G401 (cell line): ENCODE measurements at regions not wholly inside any gene's neighbourhood (a gene's known extent, or its start where the extent isn't known, plus 50 kb on each side); places are given as distances from the start of the nearest gene placed in this dataset.
"Not testable (repeated sequence)": the region's sequence is repeated elsewhere in the genome, so short reads cannot be mapped to it uniquely, and the experiment has no call there.

Experiments
- DNase-seq: peaks from one replicate; pipeline ENCODE4 v3.0.0-alpha.2; 2015; ENCODE audit warnings: low spot score
- in situ Hi-C: cut with HindIII; loops from 2 replicates; pipeline ENCODE4 v1.10.0; 2016; ENCODE audit warnings: low sequenced_read_pairs, mixed read lengths

GRCh38 chr7:400901-401485 lies 111.0 kb downstream of the FOXL3 start:
- no peak for DNase-seq
- in situ Hi-C loops = no loop called here

- in situ Hi-C loops = no loop called here
Observed at GRCh38 chr7:401495-401894, 111.5 kb downstream of the FOXL3 start.

GRCh38 chr7:404812-405488 lies 114.7 kb downstream of the PDGFA start:
- in situ Hi-C loops = no loop called here
- no peak for DNase-seq

More at GRCh38 chr7:401495-401894, 111.5 kb downstream of the FOXL3 start:
- DNase-seq = no peak

- in situ Hi-C loops = no loop called here
- no peak for DNase-seq
Observed at GRCh38 chr7:405489-406211, 114.0 kb downstream of the PDGFA start.

GRCh38 chr7:407721-408539 lies 111.7 kb downstream of the PDGFA start:
- in situ Hi-C loops = no loop called here
- no peak for DNase-seq

GRCh38 chr7:408751-409311 lies 110.8 kb downstream of the PDGFA start:
- DNase-seq = no peak
- in situ Hi-C loops = no loop called here

GRCh38 chr7:409339-410281 lies 110.0 kb downstream of the PDGFA start:
- DNase-seq = no peak
- in situ Hi-C loops = no loop called here

- no peak for DNase-seq
- in situ Hi-C loops = no loop called here
Observed at GRCh38 chr7:410395-410910, 109.2 kb downstream of the PDGFA start.

GRCh38 chr7:411116-411515 lies 108.5 kb downstream of the PDGFA start:
- in situ Hi-C loops, DNase-seq: not testable (repeated sequence)

- in situ Hi-C loops = no loop called here
- no peak for DNase-seq
Observed at GRCh38 chr7:411677-412312, 107.9 kb downstream of the PDGFA start.

- in situ Hi-C loops = no loop called here
- DNase-seq = no peak
Observed at GRCh38 chr7:412313-412710, 107.3 kb downstream of the PDGFA start.

GRCh38 chr7:414681-415560 lies 104.7 kb downstream of the PDGFA start:
- in situ Hi-C loops = no loop called here
- no peak for DNase-seq

GRCh38 chr7:415646-416525 lies 103.8 kb downstream of the PDGFA start:
- in situ Hi-C loops = no loop called here
- no peak for DNase-seq

- in situ Hi-C loops = no loop called here
- no peak for DNase-seq
Observed at GRCh38 chr7:416761-417624, 102.7 kb downstream of the PDGFA start.

GRCh38 chr7:417625-417889 lies 102.1 kb downstream of the PDGFA start:
- DNase-seq = no peak
- in situ Hi-C loops = no loop called here
